Endothelial cell of umbilical vein (primary cell): ENCODE measurements at regions not wholly inside any gene's neighbourhood (a gene's known extent, or its start where the extent isn't known, plus 50 kb on each side); places are given as distances from the start of the nearest gene placed in this dataset.

Source experiments
- BruUV-seq: library from RNA; stranded (reverse); fragments of 400-500 nt; replicated peaks from 2 replicates; lab custom pipeline; 2021; lab: Mats Ljungman, UMichigan
- CTCF ChIA-PET: fragments of 300-600, 350-600 bp; sonication (Branson Sonifier 250); formaldehyde crosslinking; loops from one replicate; lab custom pipeline; 2021; ENCODE audit warnings: antibody characterized with exemption, inconsistent platforms; lab: Charles Lee
- POLR2A ChIA-PET: fragments of 300-600, 350-600 bp; sonication (Branson Sonifier 250); formaldehyde crosslinking; loops from one replicate; lab custom pipeline; 2021; ENCODE audit warnings: antibody characterized with exemption, inconsistent platforms; lab: Charles Lee
- DNase-seq: peaks from one replicate; pipeline ENCODE4 v3.0.0-alpha.2; 2011; ENCODE audit warnings: low read depth, low spot score
- FAIRE-seq: peaks from 2 replicates; lab custom pipeline; 2011; peaks lifted over from hg19 to GRCh38; lab: Jason Lieb, UNC
- H2AFZ ChIP-seq: 2 replicates; pipeline ENCODE4 v1.6.0; 2012; ENCODE audit warnings: low read depth, low read length, control low read depth, inconsistent platforms
- H3K27ac ChIP-seq: 2 replicates; pipeline ENCODE4 v1.5.1; 2011; ENCODE audit warnings: low read depth, mild to moderate bottlenecking, control low read depth, low read length, moderate library complexity; ENCODE audit not compliant: insufficient read depth
- H3K27me3 ChIP-seq, 2 experiments: 2 replicates each; pipeline versions ENCODE4 v1.6.0 to v1.6.1; 2011; ENCODE audit warnings: low read length in 2 of 2, mixed read lengths in 1 of 2; ENCODE audit not compliant: control insufficient read depth in 2 of 2, insufficient read depth in 2 of 2
- H3K36me3 ChIP-seq, 2 experiments: 2 replicates in 1 of 2; 3 replicates in 1 of 2; pipeline ENCODE4 v1.5.1; 2011; ENCODE audit warnings: low read length in 2 of 2, mild to moderate bottlenecking in 1 of 2, moderate library complexity in 1 of 2; ENCODE audit not compliant: control insufficient read depth in 2 of 2, insufficient read depth in 2 of 2; ENCODE audit errors: extremely low read depth in 1 of 2
- H3K4me1 ChIP-seq: 3 replicates; pipeline ENCODE4 v1.5.1; 2011; ENCODE audit warnings: mild to moderate bottlenecking, low read length; ENCODE audit not compliant: control insufficient read depth, insufficient read depth; ENCODE audit errors: extremely low read depth
- H3K4me2 ChIP-seq: 2 replicates; pipeline ENCODE4 v1.6.1; 2011; ENCODE audit warnings: low read length, control low read depth, mixed read lengths; ENCODE audit not compliant: insufficient read depth
- H3K4me3 ChIP-seq, 3 experiments: fragments of 200-600 bp in 1 of 3; sonication (generic), shearing (Covaris generic) in 1 of 3; replicated peaks in 1 of 3; 2 replicates each; pipeline ENCODE4 v1.5.1; 2011 to 2016; ENCODE audit warnings: control low read depth in 3 of 3, low read length in 3 of 3, mild to moderate bottlenecking in 2 of 3, inconsistent platforms in 1 of 3, low read depth in 1 of 3, moderate library complexity in 1 of 3; ENCODE audit not compliant: insufficient read depth in 1 of 3
- H3K79me2 ChIP-seq: 2 replicates; pipeline ENCODE4 v1.6.0; 2012; ENCODE audit warnings: low read length, inconsistent platforms; ENCODE audit not compliant: control insufficient read depth, insufficient read depth
- H3K9ac ChIP-seq: replicated peaks from 2 replicates; pipeline ENCODE3; 2011; ENCODE audit warnings: low read length, control low read depth; ENCODE audit not compliant: insufficient read depth; ENCODE audit errors: extremely low read depth
- H3K9me1 ChIP-seq: replicated peaks from 3 replicates; pipeline ENCODE4 v1.6.0; 2011; ENCODE audit warnings: mild to moderate bottlenecking, low read length; ENCODE audit not compliant: control insufficient read depth, insufficient read depth; ENCODE audit errors: extremely low read depth
- H3K9me3 ChIP-seq: replicated peaks from 2 replicates; pipeline ENCODE4 v1.5.1; 2012; ENCODE audit warnings: low read length, inconsistent platforms; ENCODE audit not compliant: control insufficient read depth, insufficient read depth
- H4K20me1 ChIP-seq: replicated peaks from 2 replicates; pipeline ENCODE3; 2011; ENCODE audit warnings: mild to moderate bottlenecking, low read length; ENCODE audit not compliant: control insufficient read depth, insufficient read depth; ENCODE audit errors: extremely low read depth
- CTCF ChIP-seq, 2 donors: IDR thresholded peaks; 1 replicate in 1 of 2; 2 replicates in 1 of 2; pipeline ENCODE4 v1.5.1; 2011; ENCODE audit warnings: low read length in 2 of 2, mild to moderate bottlenecking in 2 of 2, moderate library complexity in 2 of 2, control low read depth in 1 of 2, inconsistent platforms in 1 of 2, low read depth in 1 of 2; ENCODE audit not compliant: insufficient read depth in 1 of 2; ENCODE audit errors: extremely low read depth in 1 of 2
- EZH2 ChIP-seq: IDR thresholded peaks from 2 replicates; pipeline ENCODE4 v1.6.1; 2012; ENCODE audit warnings: borderline replicate concordance, low read depth, mild to moderate bottlenecking, moderate library complexity, low read length, inconsistent platforms; ENCODE audit not compliant: severe bottlenecking
- FOS ChIP-seq: IDR thresholded peaks from 2 replicates; pipeline ENCODE4 v1.6.1; 2011; ENCODE audit warnings: mild to moderate bottlenecking, low read length, moderate library complexity, borderline replicate concordance; ENCODE audit not compliant: insufficient read depth
- GATA2 ChIP-seq: IDR thresholded peaks from 2 replicates; pipeline ENCODE4 v1.7.0; 2011; ENCODE audit warnings: low read depth, mild to moderate bottlenecking, moderate library complexity, mixed read lengths, low read length; ENCODE audit not compliant: insufficient read length, insufficient read depth
- JUN ChIP-seq: IDR thresholded peaks from 2 replicates; pipeline ENCODE4 v1.6.1; 2011; ENCODE audit warnings: borderline replicate concordance, low read depth; ENCODE audit not compliant: insufficient read length, insufficient read depth
- MYC ChIP-seq: IDR thresholded peaks from one replicate; pipeline ENCODE4 v1.6.1; 2011; ENCODE audit warnings: mild to moderate bottlenecking, low read depth, low read length
- POLR2A ChIP-seq: IDR thresholded peaks from 2 replicates; pipeline ENCODE4 v1.6.1; 2012; ENCODE audit warnings: low read depth, mild to moderate bottlenecking, control low read depth, low read length
- POLR2AphosphoS5 ChIP-seq: IDR thresholded peaks from 2 replicates; pipeline ENCODE4 v1.6.1; 2012; ENCODE audit warnings: low read depth, mild to moderate bottlenecking, control low read depth, low read length, moderate library complexity; ENCODE audit not compliant: insufficient read depth
- dilution Hi-C: fragments of 300-500 bp; cut with MboI; formaldehyde crosslinking; loops from one replicate; pipeline ENCODE4 v1.15.0; 2019; ENCODE audit warnings: low sequenced_read_pairs; ENCODE audit not compliant: extremely low pct_ligation_motif_present
- intact Hi-C: fragments of 100-400 bp; cut with micrococcal nuclease; formaldehyde crosslinking; loops from one replicate; pipeline ENCODE4 v1.10.0; 2022
- TF ChIP-seq, protein P1 (sequence below): IDR thresholded peaks from 2 replicates; pipeline ENCODE4 v1.6.1; 2011; ENCODE audit not compliant: insufficient read depth, insufficient read length

GRCh38 chr4:120281581-120281980 is 214.9 kb upstream of the MAD2L1 start:
- ChIA-PET POLR2A (no interaction called here), CTCF (no interaction called here)
- Histone ChIP-seq H3K4me1 (no peaks in the 10 kb centered on the region), H3K27ac (no peak overlapping the region), H3K79me2 (no peaks in the 10 kb centered on the region), H3K9me3 (no peaks in the 10 kb centered on the region), H3K36me3 (no peaks in the 10 kb centered on the region), H3K27me3 (no peaks in the 10 kb centered on the region), H2AFZ (no peak overlapping the region), H3K4me3 (no peak overlapping the region), H3K9me1 (no peaks in the 10 kb centered on the region), H3K9ac (no peak overlapping the region), H3K4me2 (no peak overlapping the region), H4K20me1 (no peaks in the 10 kb centered on the region)
- dilution Hi-C loops: no loop called here
- BruUV-seq: no TSS peak
- FAIRE-seq (no peak), DNase-seq (no peak)
- intact Hi-C loops: no loop called here
- TF ChIP-seq, protein P1, sequence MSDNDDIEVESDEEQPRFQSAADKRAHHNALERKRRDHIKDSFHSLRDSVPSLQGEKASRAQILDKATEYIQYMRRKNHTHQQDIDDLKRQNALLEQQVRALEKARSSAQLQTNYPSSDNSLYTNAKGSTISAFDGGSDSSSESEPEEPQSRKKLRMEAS: no peak
- TF ChIP-seq POLR2A (no peak), FOS (no peak), POLR2AphosphoS5 (no peak), GATA2 (no peak), MYC (no peak), JUN (no peak), CTCF (IDR thresholded peaks at IDR 0.05; ENCODE audit: extremely low read depth in 1 of 2, insufficient read depth in 1 of 2, low read depth in 1 of 2, low read length in 2 of 2) (no peak), EZH2 (no peak)
